Panc1 (cell line): ENCODE measurements at regions not wholly inside any gene's neighbourhood (a gene's known extent, or its start where the extent isn't known, plus 50 kb on each side); places are given as distances from the start of the nearest gene placed in this dataset.
A peak's percentile ranks its signal among the peaks of the same experiment; 100 is the strongest.

Source experiments
- ATAC-seq: fragments of 200-7000 bp; cut with Tn5 transposase; 2 replicates; pipeline ENCODE4 v1.9.1; 2020; ENCODE audit warnings: mild to moderate bottlenecking, moderate library complexity
- BruUV-seq: library from RNA; stranded (reverse); fragments of 400-500 nt; replicated peaks from 2 replicates; lab custom pipeline; 2021; lab: Mats Ljungman, UMichigan
- CTCF ChIA-PET: fragments of 300-600 bp; sonication (Branson Sonifier 250); formaldehyde crosslinking; loops from one replicate; lab custom pipeline; 2022; ENCODE audit warnings: antibody characterized with exemption; lab: Charles Lee
- POLR2A ChIA-PET: fragments of 300-600 bp; sonication (Branson Sonifier 250); formaldehyde crosslinking; loops from one replicate; lab custom pipeline; 2022; ENCODE audit warnings: antibody characterized with exemption; lab: Charles Lee
- DNase-seq: peaks from one replicate; pipeline ENCODE4 v3.0.0-alpha.2; 2010; ENCODE audit warnings: low read depth, low spot score
- H3K27ac ChIP-seq: 2 replicates; pipeline ENCODE4 v1.5.1; 2011; ENCODE audit warnings: mild to moderate bottlenecking, low read length, inconsistent platforms
- H3K27me3 ChIP-seq: fragments of 200-500 bp; sonication (Bioruptor generic); 2 replicates; pipeline ENCODE4 v1.6.0; 2014; ENCODE audit warnings: low read length, inconsistent platforms; ENCODE audit not compliant: control insufficient read depth, insufficient read depth
- H3K36me3 ChIP-seq: fragments of 200-500 bp; sonication (Bioruptor generic); 2 replicates; pipeline ENCODE4 v1.5.1; 2014; ENCODE audit warnings: inconsistent platforms, mild to moderate bottlenecking, low read length, moderate library complexity; ENCODE audit not compliant: control insufficient read depth, insufficient read depth
- H3K4me1 ChIP-seq: 2 replicates; pipeline ENCODE4 v1.5.1; 2011; ENCODE audit warnings: inconsistent platforms, mild to moderate bottlenecking, low read length, moderate library complexity; ENCODE audit not compliant: control insufficient read depth, insufficient read depth
- H3K4me3 ChIP-seq, 2 experiments: 2 replicates each; pipeline ENCODE4 v1.5.1; 2011 to 2012; ENCODE audit warnings: low read depth in 2 of 2, low read length in 2 of 2, mild to moderate bottlenecking in 2 of 2, inconsistent platforms in 1 of 2, moderate library complexity in 1 of 2
- H3K9me3 ChIP-seq: fragments of 200-500 bp; sonication (Bioruptor generic); 2 replicates; pipeline ENCODE4 v1.5.1; 2014; ENCODE audit warnings: low read depth, mild to moderate bottlenecking, inconsistent platforms, low read length, moderate library complexity; ENCODE audit not compliant: control insufficient read depth, insufficient read depth
- CTCF ChIP-seq: fragments of 450-650 bp; IDR thresholded peaks from 2 replicates; pipeline ENCODE4 v1.5.1; 2017; ENCODE audit warnings: mild to moderate bottlenecking
- POLR2AphosphoS5 ChIP-seq: IDR thresholded peaks from 2 replicates; pipeline ENCODE4 v1.6.1; 2012; ENCODE audit warnings: mild to moderate bottlenecking, low read depth, low read length, moderate library complexity
- REST ChIP-seq, 2 experiments: IDR thresholded peaks; 2 replicates each; pipeline ENCODE4 v1.6.1; 2011 to 2012; ENCODE audit warnings: low read depth in 2 of 2, control low read depth in 1 of 2, low read length in 1 of 2, mild to moderate bottlenecking in 1 of 2, moderate library complexity in 1 of 2; ENCODE audit not compliant: insufficient read depth in 1 of 2
- SIN3A ChIP-seq: IDR thresholded peaks from 2 replicates; pipeline ENCODE4 v1.6.1; 2012; ENCODE audit warnings: low read depth, mild to moderate bottlenecking, low read length, moderate library complexity, borderline replicate concordance; ENCODE audit not compliant: insufficient read depth
- TCF7L2 ChIP-seq: IDR thresholded peaks from 2 replicates; pipeline ENCODE4 v1.6.1; 2011; ENCODE audit warnings: mild to moderate bottlenecking, low read depth, low read length, inconsistent platforms
- in situ Hi-C: cut with HindIII; loops from 2 replicates; pipeline ENCODE4 v1.10.0; 2016; ENCODE audit warnings: low sequenced_read_pairs, low pct_unique_long_range_greater_than_20kb
- intact Hi-C: fragments of 100-400 bp; cut with micrococcal nuclease; formaldehyde crosslinking; loops from one replicate; pipeline ENCODE4 v1.10.0; 2022; ENCODE audit not compliant: unreplicated experiment

GRCh38 chr7:19413443-19413965 lies 268.3 kb upstream of the FERD3L start:
- Histone ChIP-seq H3K9me3 (no peaks in the 10 kb centered on the region), H3K36me3 (no peaks in the 10 kb centered on the region), H3K4me3 (no peak overlapping the region), H3K4me1 (0 out of 2 replicates have a peak, but pooled peaks cover 4% of the 10 kb centered on the region), H3K27me3 (no peaks in the 10 kb centered on the region), H3K27ac (no peak overlapping the region; the same call in 1 of the 2 replicates)
- POLR2A ChIA-PET: no interaction called here
- BruUV-seq: no TSS peak
- DNase-seq: no peak
- intact Hi-C loops (loop anchor here (10.0 kb wide), 1 partner anchor 251 kb away; no protein-coding TSS in a partner anchor), in situ Hi-C loops (no loop called here)
- CTCF ChIA-PET: no interaction called here
- ATAC-seq: no peak
- no peak for TF ChIP-seq CTCF
- TF ChIP-seq POLR2AphosphoS5: no peak
- TF ChIP-seq SIN3A: no peak
- TF ChIP-seq TCF7L2: no peak
- TF ChIP-seq REST (IDR thresholded peaks at IDR 0.05; ENCODE audit: insufficient read depth in 1 of 2, low read depth in 2 of 2, low read length in 1 of 2): no peak

GRCh38 chr7:19410691-19411090 lies 265.5 kb upstream of the FERD3L start:
- Histone ChIP-seq H3K9me3 (peaks cover 6% of the 10 kb centered on the region; the same call in 1 of the 2 replicates), H3K27me3 (no peaks in the 10 kb centered on the region), H3K27ac (peak overlapping the region; percentile 36; the same call in 1 of the 2 replicates), H3K4me1 (peaks cover under 1% of the 10 kb centered on the region; the same call in 1 of the 2 replicates), H3K4me3 (no peak overlapping the region), H3K36me3 (no peaks in the 10 kb centered on the region)
- intact Hi-C loops (loop anchor here (10.0 kb wide), 1 partner anchor 254 kb away; no protein-coding TSS in a partner anchor), in situ Hi-C loops (no loop called here)
- ATAC-seq (no peak), DNase-seq (no peak)
- ChIA-PET POLR2A (no interaction called here), CTCF (no interaction called here)
- TF ChIP-seq SIN3A: no peak
- TF ChIP-seq CTCF: no peak
- no peak for TF ChIP-seq REST (IDR thresholded peaks at IDR 0.05; ENCODE audit: insufficient read depth in 1 of 2, low read depth in 2 of 2, low read length in 1 of 2)
- no TSS peak for BruUV-seq
